IMR-90 (cell line): ENCODE measurements at regions not wholly inside any gene's neighbourhood (a gene's known extent, or its start where the extent isn't known, plus 50 kb on each side); places are given as distances from the start of the nearest gene placed in this dataset.

ENCODE experiments used
- ATAC-seq: fragments of 200-7000 bp; cut with Tn5 transposase; 2 replicates; pipeline ENCODE4 v1.9.1; 2020; ENCODE audit warnings: low read depth, mild to moderate bottlenecking, moderate library complexity
- BruUV-seq: library from RNA; stranded (reverse); fragments of 400-500 nt; replicated peaks from 2 replicates; lab custom pipeline; 2021; lab: Mats Ljungman, UMichigan
- CTCF ChIA-PET: fragments of 300-600 bp; formaldehyde crosslinking; extraction: SDS; loops from one replicate; lab custom pipeline; 2021; ENCODE audit warnings: antibody characterized with exemption; lab: Yijun Ruan, JAX
- POLR2A ChIA-PET: fragments of 300-600 bp; sonication (Branson Sonifier 250); formaldehyde crosslinking; loops from one replicate; lab custom pipeline; 2022; ENCODE audit warnings: antibody characterized with exemption; ENCODE audit not compliant: unreplicated experiment; lab: Charles Lee
- DNase-seq: peaks from one replicate; pipeline ENCODE4 v3.0.0; 2013
- H2AFZ ChIP-seq: replicated peaks from 2 replicates; pipeline ENCODE3; 2013; ENCODE audit warnings: low read length, mild to moderate bottlenecking; ENCODE audit not compliant: poor library complexity
- H2AK5ac ChIP-seq: 2 replicates; pipeline ENCODE4 v1.6.1; 2013; ENCODE audit warnings: low read depth, low read length, inconsistent platforms
- H2AK9ac ChIP-seq: replicated peaks from 2 replicates; pipeline ENCODE3; 2013; ENCODE audit warnings: mild to moderate bottlenecking, low read depth, low read length, moderate library complexity; ENCODE audit not compliant: poor library complexity
- H2BK120ac ChIP-seq: 2 replicates; pipeline ENCODE4 v1.6.1; 2013; ENCODE audit warnings: low read depth, low read length, inconsistent platforms
- H2BK15ac ChIP-seq: 3 replicates; pipeline ENCODE4 v1.6.1; 2013; ENCODE audit warnings: low read depth, low read length, inconsistent platforms
- H2BK20ac ChIP-seq: 2 replicates; pipeline ENCODE4 v1.6.1; 2013; ENCODE audit warnings: low read depth, mild to moderate bottlenecking, inconsistent platforms, low read length, moderate library complexity
- H2BK5ac ChIP-seq: 2 replicates; pipeline ENCODE4 v1.6.1; 2013; ENCODE audit warnings: mild to moderate bottlenecking, low read depth, low read length, inconsistent platforms; ENCODE audit not compliant: poor library complexity, severe bottlenecking
- H3K14ac ChIP-seq: replicated peaks from 2 replicates; pipeline ENCODE4 v1.6.1; 2013; ENCODE audit warnings: low read depth, low read length, inconsistent platforms
- H3K18ac ChIP-seq: 2 replicates; pipeline ENCODE4 v1.6.1; 2013; ENCODE audit warnings: low read depth, low read length, control low read depth
- H3K23ac ChIP-seq: 2 replicates; pipeline ENCODE4 v1.6.1; 2013; ENCODE audit warnings: low read depth, low read length, inconsistent platforms
- H3K27ac ChIP-seq: 2 replicates; pipeline ENCODE4 v1.5.1; 2013; ENCODE audit warnings: mild to moderate bottlenecking, control low read depth, low read length; ENCODE audit not compliant: insufficient read depth
- H3K27me3 ChIP-seq: 2 replicates; pipeline ENCODE4 v1.6.1; 2013; ENCODE audit warnings: low read length; ENCODE audit not compliant: control insufficient read depth, insufficient read depth
- H3K36me3 ChIP-seq: 2 replicates; pipeline ENCODE4 v1.6.1; 2013; ENCODE audit warnings: low read length, mixed read lengths; ENCODE audit not compliant: control insufficient read depth, insufficient read depth
- H3K4ac ChIP-seq: 2 replicates; pipeline ENCODE4 v1.6.1; 2013; ENCODE audit warnings: low read depth, low read length, inconsistent platforms
- H3K4me1 ChIP-seq: 2 replicates; pipeline ENCODE4 v1.6.1; 2013; ENCODE audit warnings: low read length, mixed read lengths; ENCODE audit not compliant: control insufficient read depth, insufficient read depth
- H3K4me2 ChIP-seq: 2 replicates; pipeline ENCODE4 v1.6.1; 2013; ENCODE audit warnings: low read depth, mild to moderate bottlenecking, control low read depth, low read length, moderate library complexity
- H3K4me3 ChIP-seq: 2 replicates; pipeline ENCODE4 v1.5.1; 2013; ENCODE audit warnings: low read depth, mild to moderate bottlenecking, control low read depth, low read length, moderate library complexity; ENCODE audit not compliant: insufficient read depth
- H3K56ac ChIP-seq: 2 replicates; pipeline ENCODE4 v1.6.1; 2013; ENCODE audit warnings: low read length, inconsistent platforms; ENCODE audit not compliant: insufficient read depth; ENCODE audit errors: extremely low read depth
- H3K79me1 ChIP-seq, 2 experiments: 2 replicates each; pipeline ENCODE4 v1.6.1; 2013; ENCODE audit warnings: low read length in 2 of 2, inconsistent platforms in 1 of 2, low read depth in 1 of 2
- H3K9ac ChIP-seq: 2 replicates; pipeline ENCODE4 v1.6.1; 2013; ENCODE audit warnings: low read depth, low read length, control low read depth
- H3K9me1 ChIP-seq: 2 replicates; pipeline ENCODE4 v1.6.1; 2013; ENCODE audit warnings: low read length, inconsistent platforms; ENCODE audit not compliant: insufficient read depth
- H3K9me3 ChIP-seq: 2 replicates; pipeline ENCODE4 v1.6.1; 2013; ENCODE audit warnings: low read length; ENCODE audit not compliant: control insufficient read depth, insufficient read depth
- H4K20me1 ChIP-seq: 2 replicates; pipeline ENCODE4 v1.6.1; 2013; ENCODE audit warnings: low read length, inconsistent platforms; ENCODE audit not compliant: insufficient read depth
- H4K5ac ChIP-seq: 2 replicates; pipeline ENCODE4 v1.6.1; 2013; ENCODE audit warnings: mild to moderate bottlenecking, low read depth, low read length, control low read depth
- H4K8ac ChIP-seq, 2 experiments: 2 replicates each; pipeline ENCODE4 v1.6.1; 2013; ENCODE audit warnings: low read depth in 2 of 2, low read length in 2 of 2, control low read depth in 1 of 2, inconsistent platforms in 1 of 2
- H4K91ac ChIP-seq: 2 replicates; pipeline ENCODE4 v1.6.1; 2013; ENCODE audit warnings: low read depth, low read length, inconsistent platforms; ENCODE audit not compliant: insufficient read depth
- BHLHE40 ChIP-seq: fragments of 150-350 bp; IDR thresholded peaks from 2 replicates; pipeline ENCODE4 v1.6.1; 2016; ENCODE audit warnings: mild to moderate bottlenecking, low read depth, low read length
- CEBPB ChIP-seq: IDR thresholded peaks from 2 replicates; pipeline ENCODE4 v1.6.1; 2012; ENCODE audit warnings: low read depth, low read length, improper control_type of control experiment
- CHD1 ChIP-seq: IDR thresholded peaks from 2 replicates; pipeline ENCODE4 v1.6.1; 2012; ENCODE audit warnings: low read depth, low read length, improper control_type of control experiment
- CTCF ChIP-seq: conservative IDR thresholded peaks from 2 replicates; pipeline ENCODE4 v1.5.1; 2012; ENCODE audit warnings: mild to moderate bottlenecking, low read depth, low read length, improper control_type of control experiment
- ELK1 ChIP-seq: fragments of 150-350 bp; IDR thresholded peaks from 2 replicates; pipeline ENCODE4 v1.6.1; 2016; ENCODE audit warnings: low read depth, mild to moderate bottlenecking, low read length, moderate library complexity, borderline replicate concordance
- FOS ChIP-seq: fragments of 150-350 bp; IDR thresholded peaks from 2 replicates; pipeline ENCODE4 v1.6.1; 2016; ENCODE audit warnings: low read depth, low read length
- MAFK ChIP-seq: IDR thresholded peaks from 2 replicates; pipeline ENCODE4 v1.6.1; 2012; ENCODE audit warnings: low read depth, low read length, improper control_type of control experiment
- MAZ ChIP-seq: IDR thresholded peaks from 2 replicates; pipeline ENCODE4 v1.6.1; 2012; ENCODE audit warnings: low read depth, mild to moderate bottlenecking, low read length, improper control_type of control experiment, moderate library complexity, borderline replicate concordance
- MXI1 ChIP-seq: IDR thresholded peaks from 2 replicates; pipeline ENCODE4 v1.6.1; 2012; ENCODE audit warnings: low read depth, mild to moderate bottlenecking, low read length, moderate library complexity, borderline replicate concordance
- NFE2L2 ChIP-seq: fragments of 150-350 bp; IDR thresholded peaks from 2 replicates; pipeline ENCODE4 v1.6.1; 2016; ENCODE audit warnings: low read depth, mild to moderate bottlenecking, low read length
- POLR2A ChIP-seq: IDR thresholded peaks from 2 replicates; pipeline ENCODE4 v1.6.1; 2012; ENCODE audit warnings: mild to moderate bottlenecking, low read depth, low read length
- RAD21 ChIP-seq: IDR thresholded peaks from 2 replicates; pipeline ENCODE4 v1.6.1; 2012; ENCODE audit warnings: low read length, improper control_type of control experiment
- RCOR1 ChIP-seq: IDR thresholded peaks from 2 replicates; pipeline ENCODE4 v1.6.1; 2012; ENCODE audit warnings: mild to moderate bottlenecking, low read length, improper control_type of control experiment; ENCODE audit not compliant: insufficient replicate concordance
- RFX5 ChIP-seq: IDR thresholded peaks from 2 replicates; pipeline ENCODE4 v1.8.0; 2012; ENCODE audit warnings: low read depth, mild to moderate bottlenecking, low read length, moderate library complexity
- SMC3 ChIP-seq: fragments of 150-350 bp; IDR thresholded peaks from 2 replicates; pipeline ENCODE4 v1.6.1; 2016; ENCODE audit warnings: low read depth, mild to moderate bottlenecking, antibody characterized with exemption, low read length, moderate library complexity
- WGBS, 2 experiments: methylation state at CpG; one replicate each; pipeline versions ENCODE4 v1.1.5 to v1.1.7; 2013; ENCODE audit warnings: missing lambda C conversion rate in 2 of 2; ENCODE audit not compliant: insufficient read length in 1 of 2; ENCODE audit errors: extremely low coverage in 2 of 2; 5-methylcytosine and 5-hydroxymethylcytosine counted together
- dilution Hi-C: fragments of 300-500 bp; cut with HindIII; formaldehyde crosslinking; loops from one replicate; pipeline ENCODE4 v1.14.3; 2018; ENCODE audit warnings: low sequenced_read_pairs; ENCODE audit not compliant: unreplicated experiment
- in situ Hi-C: fragments of 300-500 bp; cut with MboI; formaldehyde crosslinking; loops from 3 replicates; pipeline ENCODE4 v1.14.3; 2019; ENCODE audit warnings: low sequenced_read_pairs, inconsistent platforms, mixed read lengths
- intact Hi-C: fragments of 100-400 bp; cut with micrococcal nuclease; formaldehyde crosslinking; loops from 2 replicates; pipeline ENCODE4 v1.10.0; 2022
- TF ChIP-seq, protein P1 (sequence below): fragments of 150-350 bp; IDR thresholded peaks from 2 replicates; pipeline ENCODE4 v1.6.1; 2017; ENCODE audit warnings: mild to moderate bottlenecking, antibody characterized with exemption, low read length, low read depth

DNA sequence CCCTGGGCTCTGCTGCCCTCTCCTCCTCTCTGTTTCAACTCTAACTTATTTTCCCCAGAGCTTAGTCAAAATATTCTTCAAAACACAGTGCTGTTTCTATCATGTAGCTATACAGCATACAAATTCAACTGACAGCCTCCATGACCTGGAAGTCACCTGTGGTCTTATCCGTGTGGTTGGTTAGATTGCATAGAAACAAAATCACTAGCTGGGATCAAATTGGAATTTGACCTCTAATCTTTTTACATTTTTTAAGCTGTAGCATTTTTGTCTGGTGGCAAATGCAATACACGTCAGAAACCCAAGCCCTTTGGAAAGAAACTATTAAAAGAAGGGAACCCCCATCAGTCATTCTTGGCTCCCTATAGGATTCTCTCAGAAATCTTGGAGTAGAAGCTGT, 57.3 kb downstream of the ABCC12 start:
- H4K91ac ChIP-seq: no peak overlapping the region
- no peak overlapping the region for H3K4me3 ChIP-seq
- no peak overlapping the region for H2AK9ac ChIP-seq
- H3K9me3 ChIP-seq: no peaks in the 10 kb centered on the region
- CTCF ChIA-PET: no interaction called here
- TF ChIP-seq CTCF: no peak
- TF ChIP-seq MAFK: no peak
- TF ChIP-seq, protein P1, sequence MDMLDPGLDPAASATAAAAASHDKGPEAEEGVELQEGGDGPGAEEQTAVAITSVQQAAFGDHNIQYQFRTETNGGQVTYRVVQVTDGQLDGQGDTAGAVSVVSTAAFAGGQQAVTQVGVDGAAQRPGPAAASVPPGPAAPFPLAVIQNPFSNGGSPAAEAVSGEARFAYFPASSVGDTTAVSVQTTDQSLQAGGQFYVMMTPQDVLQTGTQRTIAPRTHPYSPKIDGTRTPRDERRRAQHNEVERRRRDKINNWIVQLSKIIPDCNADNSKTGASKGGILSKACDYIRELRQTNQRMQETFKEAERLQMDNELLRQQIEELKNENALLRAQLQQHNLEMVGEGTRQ: no peak
- no peak for TF ChIP-seq FOS
- TF ChIP-seq ELK1: no peak
- no peak for TF ChIP-seq NFE2L2
- no peak for TF ChIP-seq BHLHE40
- no peak for TF ChIP-seq MXI1
- no peak for TF ChIP-seq RFX5
- no peak for TF ChIP-seq MAZ
- no peak for TF ChIP-seq RCOR1
- no peak for TF ChIP-seq CEBPB
- TF ChIP-seq POLR2A: no peak
- TF ChIP-seq SMC3: no peak
- no peak for TF ChIP-seq CHD1
- TF ChIP-seq RAD21: no peak
- WGBS, 2 experiments: no CpG with 5 or more reads among the region's 2 CpGs
- no peak overlapping the region for H2BK20ac ChIP-seq
- no peak overlapping the region for H3K27ac ChIP-seq
- no peak overlapping the region for H3K9ac ChIP-seq
- no peaks in the 10 kb centered on the region for H3K79me1 ChIP-seq
- no peak overlapping the region for H2BK120ac ChIP-seq
- H3K18ac ChIP-seq: no peak overlapping the region
- no peak overlapping the region for H2AK5ac ChIP-seq
- DNase-seq (peak; percentile 12), ATAC-seq (no peak)
- H3K4me2 ChIP-seq: no peak overlapping the region
- H3K4ac ChIP-seq: no peak overlapping the region
- H4K20me1 ChIP-seq: no peaks in the 10 kb centered on the region
- no TSS peak for BruUV-seq
- H2BK15ac ChIP-seq: no peak overlapping the region
- peaks cover 5% of the 10 kb centered on the region for H3K27me3 ChIP-seq
- no peaks in the 10 kb centered on the region for H3K36me3 ChIP-seq
- H3K23ac ChIP-seq: no peak overlapping the region
- no peaks in the 10 kb centered on the region; the same call in 1 of the 2 replicates for H3K4me1 ChIP-seq
- H3K14ac ChIP-seq: no peak overlapping the region
- no peak overlapping the region for H2BK5ac ChIP-seq
- intact Hi-C loops (no loop called here), dilution Hi-C loops (no loop called here), in situ Hi-C loops (no loop called here)
- H2AFZ ChIP-seq: no peak overlapping the region
- H3K9me1 ChIP-seq: no peaks in the 10 kb centered on the region
- H3K56ac ChIP-seq: no peak overlapping the region
- H4K5ac ChIP-seq: no peak overlapping the region
- no peak overlapping the region for H4K8ac ChIP-seq
- POLR2A ChIA-PET: no interaction called here
